Activated naive CD4-positive, alpha-beta T cell treated with anti-CD3 and anti-CD28 coated beads, Interleukin-2, amount 50 U/mL, for 72 hours (primary cell): ENCODE measurements at regions not wholly inside any gene's neighbourhood (a gene's known extent, or its start where the extent isn't known, plus 50 kb on each side); places are given as distances from the start of the nearest gene placed in this dataset.
"Not testable (repeated sequence)": the region's sequence is repeated elsewhere in the genome, so short reads cannot be mapped to it uniquely, and the experiment has no call there.

Experiments used
- ATAC-seq, 2 donors: fragments of 150-1000 bp; cut with Tn5 transposase; 2 replicates each; pipeline ENCODE4 v1.10.0; 2021; ENCODE audit warnings: mild to moderate bottlenecking in 2 of 2, moderate library complexity in 2 of 2
- DNase-seq, 2 donors: peaks; one replicate each; pipeline ENCODE4 v3.0.0; 2021 to 2022; ENCODE audit warnings: low spot score in 2 of 2
- H3K27ac Mint-ChIP-seq, 2 donors: one replicate each; pipeline ENCODE4 v1.8.0; 2022; ENCODE audit warnings: mild to moderate bottlenecking in 2 of 2, mixed read lengths in 2 of 2
- H3K36me3 Mint-ChIP-seq, 2 donors: one replicate each; pipeline ENCODE4 v1.8.0; 2022; ENCODE audit warnings: mixed read lengths in 2 of 2
- H3K9me3 Mint-ChIP-seq, 2 donors: one replicate each; pipeline ENCODE4 v1.8.0; 2022; ENCODE audit warnings: mixed read lengths in 2 of 2

DNA sequence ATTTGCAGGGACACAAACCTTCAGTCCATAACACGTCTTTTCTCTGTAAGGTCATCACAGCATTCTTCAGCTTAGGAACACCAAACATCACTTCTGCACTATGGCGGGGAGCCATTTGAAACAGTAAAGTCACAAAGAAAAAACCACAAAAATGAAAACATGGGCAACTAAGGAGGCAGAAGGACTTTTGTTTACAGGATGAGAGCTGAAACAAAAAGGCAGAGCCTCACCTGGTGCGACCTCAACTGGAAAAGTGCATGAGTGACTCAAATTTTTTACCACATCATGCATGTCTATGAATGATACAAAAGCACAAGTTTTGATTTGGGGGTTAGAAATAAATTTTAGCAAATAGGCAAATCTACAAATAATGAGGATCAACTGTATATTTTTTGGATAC lies 68.2 kb upstream of the TNFAIP3 start:
- Mint-ChIP-seq H3K9me3 (peaks cover 5 to 14% of the 10 kb centered on the region in 2 donors), H3K27ac (peak overlapping the region; percentile 81 to 83), H3K36me3 (peaks cover 9 to 23% of the 10 kb centered on the region in 2 donors)
- ATAC-seq, result peak; percentile 62 to 82
- no peak for DNase-seq

GRCh38 chr6:137799950-137800568 lies 67.0 kb upstream of the TNFAIP3 start:
- peaks cover 11 to 19% of the 10 kb centered on the region in 2 donors for H3K36me3 Mint-ChIP-seq
- peak; percentile 75 to 78 for ATAC-seq
- H3K9me3 Mint-ChIP-seq, result peaks cover 5 to 11% of the 10 kb centered on the region in 2 donors
- peak in 1 of 2 donors; percentile 70 for DNase-seq
- H3K27ac Mint-ChIP-seq, result peak overlapping the region; percentile 22 to 83

GRCh38 chr6:137800762-137801161 lies 66.3 kb upstream of the TNFAIP3 start:
- DNase-seq (no peak), ATAC-seq (peak in 1 of 2 donors; percentile 9)
- Mint-ChIP-seq H3K36me3 (peaks cover 11 to 19% of the 10 kb centered on the region in 2 donors), H3K9me3 (peaks cover 9 to 11% of the 10 kb centered on the region in 2 donors), H3K27ac (peak overlapping the region; percentile 40 to 83)

GRCh38 chr6:137801352-137802114 lies 65.5 kb upstream of the TNFAIP3 start:
- ATAC-seq, result no peak
- Mint-ChIP-seq H3K27ac (no peak overlapping the region), H3K9me3 (peaks cover 11 to 14% of the 10 kb centered on the region in 2 donors), H3K36me3 (peaks cover 11 to 22% of the 10 kb centered on the region in 2 donors)
- DNase-seq, result no peak

GRCh38 chr6:137802408-137803182 lies 64.5 kb upstream of the TNFAIP3 start:
- Mint-ChIP-seq H3K27ac (no peak overlapping the region), H3K36me3 (peaks cover 17 to 27% of the 10 kb centered on the region in 2 donors), H3K9me3 (peaks cover 16 to 18% of the 10 kb centered on the region in 2 donors)
- DNase-seq (no peak), ATAC-seq (no peak)

- Mint-ChIP-seq H3K36me3 (peaks cover 18 to 34% of the 10 kb centered on the region in 2 donors), H3K9me3 (peaks cover 16 to 20% of the 10 kb centered on the region in 2 donors), H3K27ac (peak overlapping the region; percentile 28 to 85)
- no peak for DNase-seq
- ATAC-seq, result no peak
These were observed 62.4 kb upstream of the TNFAIP3 start for GRCh38 chr6:137804637-137805036.

GRCh38 chr6:137805622-137806021 lies 61.4 kb upstream of the TNFAIP3 start:
- ATAC-seq (no peak), DNase-seq (no peak)
- Mint-ChIP-seq H3K36me3 (peaks cover 18 to 34% of the 10 kb centered on the region in 2 donors), H3K9me3 (peaks cover 17 to 20% of the 10 kb centered on the region in 2 donors), H3K27ac (no peak overlapping the region)

GRCh38 chr6:137806914-137807682 lies 60.0 kb upstream of the TNFAIP3 start:
- DNase-seq (no peak), ATAC-seq (no peak)
- Mint-ChIP-seq H3K9me3 (peaks cover 20 to 25% of the 10 kb centered on the region in 2 donors), H3K36me3 (peaks cover 18 to 34% of the 10 kb centered on the region in 2 donors), H3K27ac (no peak overlapping the region)

- Mint-ChIP-seq H3K9me3 (peaks cover 19 to 24% of the 10 kb centered on the region in 2 donors), H3K36me3 (peaks cover 15 to 33% of the 10 kb centered on the region in 2 donors), H3K27ac (peak overlapping the region; percentile 44 to 50)
- no peak for DNase-seq
- no peak for ATAC-seq
These were observed 58.9 kb upstream of the TNFAIP3 start for GRCh38 chr6:137808191-137808590.

DNA sequence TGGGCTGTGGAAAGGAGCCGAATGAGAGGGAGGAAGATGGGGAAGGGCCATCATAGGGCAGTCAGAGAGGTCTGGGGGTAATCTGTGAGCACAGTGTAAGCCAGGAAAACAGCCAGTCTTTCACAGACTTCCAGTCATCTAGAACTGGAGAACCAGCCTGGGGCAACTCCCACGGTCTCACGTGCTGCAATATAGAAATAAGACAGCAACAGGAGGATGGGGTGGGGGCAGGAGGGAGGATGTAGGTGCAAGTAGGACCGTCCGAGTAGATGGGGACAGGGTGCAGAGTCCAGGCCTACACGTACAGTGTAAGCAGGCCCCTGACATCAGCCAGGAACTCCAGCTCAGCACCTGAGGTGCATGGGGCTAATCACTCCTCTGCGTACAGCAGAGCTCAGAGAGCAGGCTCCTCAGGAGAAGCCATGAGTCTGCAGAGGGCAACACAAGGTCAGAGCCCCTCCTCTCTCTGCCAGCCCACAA lies 58.2 kb upstream of the TNFAIP3 start:
- no peak for DNase-seq
- peaks cover 8 to 26% of the 10 kb centered on the region in 2 donors for H3K36me3 Mint-ChIP-seq
- H3K27ac Mint-ChIP-seq, result peak overlapping the region in 1 of 2 donors; percentile 50
- H3K9me3 Mint-ChIP-seq, result peaks cover 13 to 19% of the 10 kb centered on the region in 2 donors
- ATAC-seq, result no peak

DNA sequence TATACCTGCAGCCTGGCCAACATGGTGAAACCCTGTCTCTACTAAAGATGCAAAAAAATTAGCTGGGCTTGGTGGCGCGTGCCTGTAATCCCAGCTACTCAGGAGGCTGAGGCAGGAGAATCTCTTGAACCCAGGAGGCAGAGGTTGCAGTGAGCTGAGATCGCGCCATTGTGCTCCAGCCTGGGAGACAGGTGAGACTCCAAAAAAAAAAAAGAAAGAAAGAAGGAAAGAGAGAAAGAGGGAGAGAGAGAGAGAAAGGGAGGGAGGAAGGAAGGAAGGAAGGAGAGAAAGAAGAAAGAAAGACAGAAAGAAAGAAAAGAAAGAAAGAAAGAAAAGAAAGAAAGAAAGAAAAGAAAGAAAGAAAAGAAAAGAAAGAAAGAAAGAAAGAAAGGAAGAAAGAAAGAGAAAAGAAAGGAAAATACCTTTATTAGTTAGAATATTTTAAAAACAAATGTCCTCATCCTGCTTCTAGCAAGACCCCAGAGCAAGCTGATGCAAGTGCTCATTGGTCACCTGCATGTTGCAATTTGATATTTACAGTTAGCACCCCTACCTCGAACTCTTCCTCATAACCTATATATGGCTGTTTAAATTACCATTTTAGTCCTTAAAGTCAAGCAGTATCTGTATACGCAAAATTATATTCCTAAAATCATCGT lies 57.0 kb upstream of the TNFAIP3 start:
- Mint-ChIP-seq H3K27ac (peak overlapping the region; percentile 93 to 96), H3K36me3 (peaks cover 6 to 21% of the 10 kb centered on the region in 2 donors), H3K9me3 (peaks cover 9 to 19% of the 10 kb centered on the region in 2 donors)

DNA sequence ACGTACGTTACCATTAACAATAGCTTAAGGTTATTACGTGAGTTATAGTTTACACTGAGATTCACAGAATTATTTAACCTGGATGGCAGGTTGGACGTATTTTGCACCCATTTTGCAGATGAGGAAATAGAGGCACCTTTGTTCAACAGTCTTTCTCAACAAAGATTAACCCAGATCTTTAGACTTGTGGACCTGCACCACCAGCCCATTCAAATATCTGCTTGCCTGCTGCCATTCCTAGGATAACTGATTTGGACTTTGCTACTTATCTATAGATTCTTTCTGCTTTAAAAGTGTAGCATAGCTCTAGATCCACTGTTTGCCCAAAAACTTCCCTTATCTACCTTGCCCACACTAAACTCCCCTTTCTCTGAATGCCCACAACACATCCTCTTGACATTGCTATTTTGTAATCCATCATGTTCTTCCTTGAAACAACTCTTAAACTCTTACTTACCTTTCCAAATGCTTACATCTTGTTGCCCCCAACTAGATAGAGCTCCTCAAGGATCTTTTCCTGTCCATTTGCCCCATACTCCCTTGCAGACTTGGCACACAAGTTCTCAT lies 56.4 kb upstream of the TNFAIP3 start:
- peaks cover 6 to 21% of the 10 kb centered on the region in 2 donors for H3K36me3 Mint-ChIP-seq
- H3K9me3 Mint-ChIP-seq, result peaks cover 9 to 17% of the 10 kb centered on the region in 2 donors
- no peak for ATAC-seq
- DNase-seq, result no peak
- peak overlapping the region; percentile 87 to 96 for H3K27ac Mint-ChIP-seq

More for the DNA sequence above, 57.0 kb upstream of the TNFAIP3 start:
- not testable (repeated sequence) for DNase-seq, ATAC-seq

DNA sequence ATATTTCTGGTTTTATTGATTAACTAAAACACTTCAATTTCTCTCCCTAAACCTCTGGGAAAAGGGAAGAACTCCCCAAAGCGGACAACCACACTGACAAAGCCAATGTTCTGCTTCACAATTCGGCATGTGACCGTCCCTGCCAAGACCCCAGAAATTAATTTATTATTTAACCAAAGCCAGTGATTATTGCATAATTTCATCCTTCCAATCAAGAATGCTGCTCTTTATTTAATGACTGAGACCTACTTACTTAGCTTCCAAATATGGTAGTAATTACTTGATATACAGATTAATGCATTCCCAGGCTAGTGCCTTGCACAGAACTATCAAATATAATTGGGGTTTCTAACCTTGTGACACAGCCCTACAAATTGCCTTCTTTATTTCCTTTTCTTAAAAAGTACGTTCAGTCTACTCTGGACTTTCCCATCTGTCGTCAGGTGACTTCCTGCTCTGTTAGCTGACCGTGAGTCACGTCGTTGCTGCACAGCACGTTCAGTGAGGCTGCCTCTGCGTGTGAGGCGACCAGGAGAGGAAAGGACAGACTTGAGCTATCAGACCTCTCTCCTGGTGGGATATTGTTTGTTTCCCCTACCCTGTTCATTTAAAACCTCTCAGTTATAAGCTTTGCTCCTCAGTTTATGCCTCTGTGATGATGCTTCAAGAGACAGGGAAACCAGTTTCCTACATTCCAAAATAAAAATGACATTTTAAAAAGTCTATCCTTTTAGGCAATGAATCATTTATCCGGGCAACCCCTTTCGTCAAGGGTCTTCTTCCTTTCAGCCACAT lies 55.7 kb upstream of the TNFAIP3 start:
- peaks cover 12 to 19% of the 10 kb centered on the region in 2 donors for H3K36me3 Mint-ChIP-seq
- peak; percentile 90 to 94 for ATAC-seq
- H3K9me3 Mint-ChIP-seq, result peaks cover 9 to 12% of the 10 kb centered on the region in 2 donors
- peak overlapping the region; percentile 87 to 96 for H3K27ac Mint-ChIP-seq
- DNase-seq, result peak; percentile 71 to 86

- DNase-seq (no peak), ATAC-seq (peak in 1 of 2 donors; percentile 18)
- H3K36me3 Mint-ChIP-seq, result peaks cover 12 to 13% of the 10 kb centered on the region in 2 donors
- H3K27ac Mint-ChIP-seq, result peak overlapping the region; percentile 87 to 96
- peaks cover 7 to 9% of the 10 kb centered on the region in 2 donors for H3K9me3 Mint-ChIP-seq
These were observed 55.0 kb upstream of the TNFAIP3 start for GRCh38 chr6:137811916-137812553.
